GM21786 (cell line): ENCODE measurements at regions not wholly inside any gene's neighbourhood (a gene's known extent, or its start where the extent isn't known, plus 50 kb on each side); places are given as distances from the start of the nearest gene placed in this dataset.

Experiments
- ATAC-seq: cut with Tn5 transposase; IDR thresholded peaks from one replicate; pipeline ENCODE4 v1.9.1; 2021; ENCODE audit not compliant: unreplicated experiment

- ATAC-seq = no peak
These were observed 245.5 kb upstream of the TSHZ3 start for GRCh38 chr19:31594701-31595100.

- no peak for ATAC-seq
These were observed 246.3 kb upstream of the TSHZ3 start for GRCh38 chr19:31595521-31595920.

GRCh38 chr19:31596751-31597150 lies 247.5 kb upstream of the TSHZ3 start:
- ATAC-seq = no peak

GRCh38 chr19:31597616-31598015 lies 248.4 kb upstream of the TSHZ3 start:
- ATAC-seq = no peak

GRCh38 chr19:31598730-31599238 lies 249.5 kb upstream of the TSHZ3 start:
- no peak for ATAC-seq

- no peak for ATAC-seq
These were observed 251.6 kb upstream of the TSHZ3 start for GRCh38 chr19:31600731-31601295.

GRCh38 chr19:31601855-31602254 lies 252.6 kb upstream of the TSHZ3 start:
- ATAC-seq = no peak

- no peak for ATAC-seq
These were observed 253.3 kb upstream of the TSHZ3 start for GRCh38 chr19:31602548-31602947.

- no peak for ATAC-seq
These were observed 255.3 kb upstream of the TSHZ3 start for GRCh38 chr19:31604493-31605040.

- no peak for ATAC-seq
These were observed 260.8 kb upstream of the TSHZ3 start for GRCh38 chr19:31610018-31610417.

GRCh38 chr19:31611046-31611877 lies 262.0 kb upstream of the TSHZ3 start:
- ATAC-seq = no peak

GRCh38 chr19:31612873-31613272 lies 263.6 kb upstream of the TSHZ3 start:
- ATAC-seq = no peak

GRCh38 chr19:31613683-31614219 lies 264.5 kb upstream of the TSHZ3 start:
- no peak for ATAC-seq

- no peak for ATAC-seq
These were observed 266.8 kb upstream of the TSHZ3 start for GRCh38 chr19:31616031-31616430.

GRCh38 chr19:31617010-31617585 lies 267.9 kb upstream of the TSHZ3 start:
- ATAC-seq = no peak

- no peak for ATAC-seq
These were observed 275.8 kb upstream of the TSHZ3 start for GRCh38 chr19:31625056-31625455.

GRCh38 chr19:31625575-31625974 lies 276.3 kb upstream of the TSHZ3 start:
- no peak for ATAC-seq

- ATAC-seq = no peak
These were observed 277.7 kb upstream of the TSHZ3 start for GRCh38 chr19:31626941-31627340.

GRCh38 chr19:31627620-31628365 lies 278.6 kb upstream of the TSHZ3 start:
- no peak for ATAC-seq

GRCh38 chr19:31629579-31630363 lies 280.5 kb upstream of the TSHZ3 start:
- ATAC-seq = no peak
